ENCODE measurements at regions not wholly inside any gene's neighbourhood (a gene's known extent, or its start where the extent isn't known, plus 50 kb on each side); places are given as distances from the start of the nearest gene placed in this dataset.

- no peak for TF ChIP-seq CTCF (IDR thresholded peaks at IDR 0.05)
- no peak for TF ChIP-seq POLR2A (IDR thresholded peaks at IDR 0.05)
These were observed 267.2 kb downstream of the TFEC start for GRCh38 chr7:115763347-115763746.
